ENCODE measurements at regions not wholly inside any gene's neighbourhood (a gene's known extent, or its start where the extent isn't known, plus 50 kb on each side); places are given as distances from the start of the nearest gene placed in this dataset.

DNA sequence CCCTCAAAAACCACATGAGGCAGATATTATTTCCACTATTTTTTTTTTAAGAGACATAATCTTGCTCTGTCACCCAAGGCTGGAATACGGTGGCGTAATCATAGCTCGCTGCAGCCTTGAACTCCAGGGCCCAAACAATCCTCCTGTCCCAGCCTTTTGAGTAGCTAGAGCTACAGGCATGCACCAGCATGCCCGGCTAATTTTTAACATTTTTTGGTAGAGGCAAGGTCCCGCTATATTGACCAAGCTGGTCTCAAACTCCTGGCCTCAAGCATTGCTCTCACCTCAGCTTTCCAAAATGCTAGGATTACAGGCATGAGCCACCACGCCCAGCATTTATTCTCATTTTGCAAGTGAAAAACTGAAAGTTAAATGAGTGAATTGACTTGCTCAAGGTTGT is 50.8 kb upstream of the PIAS1 start:
- Histone ChIP-seq H3K4me3 (ENCODE audit: control insufficient read depth in 2 of 3, extremely low read depth in 1 of 3, insufficient read depth in 2 of 3, low read depth in 1 of 3, low read length in 3 of 3) (no peak overlapping the region), H4K20me1 (ENCODE audit: control insufficient read depth, extremely low read depth, insufficient read depth, low read length) (no peaks in the 10 kb centered on the region), H3K4me2 (ENCODE audit: control insufficient read depth, extremely low read depth, insufficient read depth, low read depth, low read length) (no peak overlapping the region), H3K36me3 (ENCODE audit: control insufficient read depth in 2 of 2, extremely low read depth in 1 of 2, insufficient read depth in 2 of 2, low read length in 2 of 2) (no peaks in the 10 kb centered on the region), H3K9me3 (ENCODE audit: control insufficient read depth, low read depth, low read length) (no peaks in the 10 kb centered on the region), H3K79me2 (ENCODE audit: control insufficient read depth, insufficient read depth, low read length) (no peaks in the 10 kb centered on the region), H2AFZ (ENCODE audit: control insufficient read depth, low read length) (no peak overlapping the region), H3K27me3 (ENCODE audit: control insufficient read depth, extremely low read depth, insufficient read depth, low read length) (no peaks in the 10 kb centered on the region), H3K9ac (ENCODE audit: control insufficient read depth, extremely low read depth, insufficient read depth, low read length) (no peak overlapping the region), H3K27ac (ENCODE audit: control insufficient read depth, insufficient read depth, low read length) (no peak overlapping the region), H3K9me1 (ENCODE audit: control insufficient read depth, extremely low read depth, insufficient read depth, low read length) (no peaks in the 10 kb centered on the region), H3K4me1 (ENCODE audit: control insufficient read depth, extremely low read depth, insufficient read depth, low read length) (peaks cover 14% of the 10 kb centered on the region)
- FAIRE-seq (no peak), DNase-seq (ENCODE audit: low read depth, low spot score) (no peak)
- TF ChIP-seq, protein P1, sequence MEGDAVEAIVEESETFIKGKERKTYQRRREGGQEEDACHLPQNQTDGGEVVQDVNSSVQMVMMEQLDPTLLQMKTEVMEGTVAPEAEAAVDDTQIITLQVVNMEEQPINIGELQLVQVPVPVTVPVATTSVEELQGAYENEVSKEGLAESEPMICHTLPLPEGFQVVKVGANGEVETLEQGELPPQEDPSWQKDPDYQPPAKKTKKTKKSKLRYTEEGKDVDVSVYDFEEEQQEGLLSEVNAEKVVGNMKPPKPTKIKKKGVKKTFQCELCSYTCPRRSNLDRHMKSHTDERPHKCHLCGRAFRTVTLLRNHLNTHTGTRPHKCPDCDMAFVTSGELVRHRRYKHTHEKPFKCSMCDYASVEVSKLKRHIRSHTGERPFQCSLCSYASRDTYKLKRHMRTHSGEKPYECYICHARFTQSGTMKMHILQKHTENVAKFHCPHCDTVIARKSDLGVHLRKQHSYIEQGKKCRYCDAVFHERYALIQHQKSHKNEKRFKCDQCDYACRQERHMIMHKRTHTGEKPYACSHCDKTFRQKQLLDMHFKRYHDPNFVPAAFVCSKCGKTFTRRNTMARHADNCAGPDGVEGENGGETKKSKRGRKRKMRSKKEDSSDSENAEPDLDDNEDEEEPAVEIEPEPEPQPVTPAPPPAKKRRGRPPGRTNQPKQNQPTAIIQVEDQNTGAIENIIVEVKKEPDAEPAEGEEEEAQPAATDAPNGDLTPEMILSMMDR (optimal IDR thresholded peaks at IDR 0.05 in 1 of 3, IDR thresholded peaks at IDR 0.05 in 1 of 3, conservative IDR thresholded peaks at IDR 0.05 in 1 of 3; ENCODE audit: extremely low read depth in 1 of 3, insufficient read depth in 2 of 3, low read length in 3 of 3), result no peak
- TF ChIP-seq EZH2 (IDR thresholded peaks at IDR 0.05; ENCODE audit: low read length), result no peak
- dilution Hi-C loops (cut with MboI; ENCODE audit: extremely low pct_ligation_motif_present, low sequenced_read_pairs), result no loop called here

Small RNA genes lying in the stretch of these regions (small RNA-seq; reads per million reads assigned to genes)
- 0 reads per million in 3 experiments for gene AC022254.1 (ENCODE audit: insufficient read length in 3 of 3, low read depth in 3 of 3, low replicate concordance in 1 of 3)
